Mesothelial cell of epicardium (in vitro differentiated cells): ENCODE measurements at regions not wholly inside any gene's neighbourhood (a gene's known extent, or its start where the extent isn't known, plus 50 kb on each side); places are given as distances from the start of the nearest gene placed in this dataset.

ENCODE experiments used
- DNase-seq, 2 experiments: peaks; one replicate each; pipeline ENCODE4 v3.0.0; 2021; ENCODE audit warnings: low spot score in 2 of 2; ENCODE audit not compliant: unreplicated experiment in 2 of 2
- H3K27ac Mint-ChIP-seq: 2 replicates; pipeline ENCODE4 v1.8.0; 2021; ENCODE audit warnings: mixed read lengths
- H3K27me3 Mint-ChIP-seq: 2 replicates; pipeline ENCODE4 v1.8.0; 2021; ENCODE audit warnings: low read depth, mixed read lengths
- H3K36me3 Mint-ChIP-seq: 2 replicates; pipeline ENCODE4 v1.8.0; 2021; ENCODE audit warnings: mixed read lengths
- H3K4me1 Mint-ChIP-seq: 2 replicates; pipeline ENCODE4 v1.8.0; 2021; ENCODE audit warnings: mixed read lengths
- H3K4me3 Mint-ChIP-seq: 2 replicates; pipeline ENCODE4 v1.8.0; 2021; ENCODE audit warnings: mild to moderate bottlenecking, moderate library complexity, mixed read lengths
- H3K9me3 Mint-ChIP-seq: 2 replicates; pipeline ENCODE4 v1.8.0; 2021; ENCODE audit warnings: mixed read lengths
- CTCF ChIP-seq: fragments of 200-600 bp; sonication (generic); IDR thresholded peaks from one replicate; pipeline ENCODE4 v1.5.0; 2021; ENCODE audit warnings: antibody characterized with exemption; ENCODE audit not compliant: unreplicated experiment

- no peaks in the 10 kb centered on the region for H3K9me3 Mint-ChIP-seq
- no peak overlapping the region for H3K4me3 Mint-ChIP-seq
- peak overlapping the region; percentile 68 for H3K27ac Mint-ChIP-seq
- DNase-seq = no peak
- no peak for TF ChIP-seq CTCF
- no peaks in the 10 kb centered on the region for H3K36me3 Mint-ChIP-seq
- H3K27me3 Mint-ChIP-seq = no peaks in the 10 kb centered on the region
- H3K4me1 Mint-ChIP-seq = peaks cover 24% of the 10 kb centered on the region
These were observed 339.8 kb downstream of the AGTPBP1 start for GRCh38 chr9:85401998-85402397.

GRCh38 chr9:85397005-85397404 is 344.7 kb downstream of the AGTPBP1 start:
- Mint-ChIP-seq H3K4me1 (peaks cover 28% of the 10 kb centered on the region), H3K9me3 (no peaks in the 10 kb centered on the region), H3K27me3 (no peaks in the 10 kb centered on the region), H3K36me3 (no peaks in the 10 kb centered on the region), H3K27ac (no peak overlapping the region), H3K4me3 (no peak overlapping the region)
- no peak for DNase-seq
- no peak for TF ChIP-seq CTCF

GRCh38 chr9:85392260-85392659 is 349.5 kb downstream of the AGTPBP1 start:
- H3K9me3 Mint-ChIP-seq = no peaks in the 10 kb centered on the region
- peaks cover 30% of the 10 kb centered on the region for H3K4me1 Mint-ChIP-seq
- no peak overlapping the region for H3K4me3 Mint-ChIP-seq
- H3K27ac Mint-ChIP-seq = peak overlapping the region; percentile 58
- no peak for TF ChIP-seq CTCF
- DNase-seq = no peak
- H3K27me3 Mint-ChIP-seq = no peaks in the 10 kb centered on the region
- no peaks in the 10 kb centered on the region for H3K36me3 Mint-ChIP-seq

- no peak overlapping the region for H3K4me3 Mint-ChIP-seq
- DNase-seq = no peak
- H3K27ac Mint-ChIP-seq = peak overlapping the region; percentile 43
- H3K36me3 Mint-ChIP-seq = no peaks in the 10 kb centered on the region
- H3K9me3 Mint-ChIP-seq = no peaks in the 10 kb centered on the region
- peaks cover 27% of the 10 kb centered on the region for H3K4me1 Mint-ChIP-seq
- H3K27me3 Mint-ChIP-seq = no peaks in the 10 kb centered on the region
- no peak for TF ChIP-seq CTCF
These were observed 363.9 kb downstream of the AGTPBP1 start for GRCh38 chr9:85377731-85378289.

DNA sequence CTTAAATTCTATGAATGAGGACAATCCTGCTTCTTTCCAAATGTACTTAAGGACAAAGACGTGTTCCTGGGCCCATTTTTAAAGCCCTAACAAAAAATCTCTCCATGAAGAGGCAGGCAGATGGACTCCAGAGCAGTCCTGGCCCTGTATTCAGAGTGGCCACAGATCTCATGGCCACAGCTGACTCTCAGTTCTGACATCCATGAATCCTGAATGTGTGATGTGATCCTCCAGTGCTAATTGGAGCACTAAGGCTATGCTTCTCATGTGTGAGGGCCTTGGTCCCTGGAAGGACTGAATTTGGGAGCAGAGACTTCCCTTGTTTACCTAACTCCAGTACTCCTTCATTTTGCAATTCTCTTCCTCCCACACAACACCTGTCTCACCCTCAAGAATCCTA is 373.0 kb downstream of the AGTPBP1 start:
- TF ChIP-seq CTCF = no peak
- no peaks in the 10 kb centered on the region for H3K27me3 Mint-ChIP-seq
- H3K4me1 Mint-ChIP-seq = peaks cover 2% of the 10 kb centered on the region
- peaks cover 16% of the 10 kb centered on the region for H3K9me3 Mint-ChIP-seq
- no peak overlapping the region for H3K27ac Mint-ChIP-seq
- H3K4me3 Mint-ChIP-seq = no peak overlapping the region
- no peak for DNase-seq
- no peaks in the 10 kb centered on the region for H3K36me3 Mint-ChIP-seq

- Mint-ChIP-seq H3K4me1 (peaks cover 3% of the 10 kb centered on the region), H3K36me3 (peaks cover 8% of the 10 kb centered on the region), H3K9me3 (peaks cover 48% of the 10 kb centered on the region), H3K4me3 (no peak overlapping the region), H3K27ac (no peak overlapping the region), H3K27me3 (no peaks in the 10 kb centered on the region)
- no peak for TF ChIP-seq CTCF
- no peak for DNase-seq
These were observed 382.6 kb downstream of the AGTPBP1 start for GRCh38 chr9:85359161-85359560.
